MM.1S (cell line): ENCODE measurements at regions not wholly inside any gene's neighbourhood (a gene's known extent, or its start where the extent isn't known, plus 50 kb on each side); places are given as distances from the start of the nearest gene placed in this dataset.

Experiments used
- DNase-seq: peaks from one replicate; pipeline ENCODE4 v3.0.0-alpha.2; 2015
- H2AFZ ChIP-seq: fragments of 300-600 bp; sonication (generic); 2 replicates; pipeline ENCODE4 v1.6.0; 2016; ENCODE audit warnings: antibody characterized with exemption, low read length
- H3F3A ChIP-seq: fragments of 300-600 bp; sonication (generic); 2 replicates; pipeline ENCODE4 v1.6.1; 2016; ENCODE audit warnings: mild to moderate bottlenecking, antibody characterized with exemption, low read length, moderate library complexity, mixed read lengths; ENCODE audit not compliant: insufficient read depth
- H3K27ac ChIP-seq: fragments of 300-600 bp; sonication (generic); 2 replicates; pipeline ENCODE4 v1.5.1; 2016; ENCODE audit warnings: mild to moderate bottlenecking, low read length
- H3K27me3 ChIP-seq: fragments of 300-600 bp; sonication (generic); replicated peaks from 2 replicates; pipeline ENCODE4 v1.6.0; 2016; ENCODE audit warnings: low read length; ENCODE audit not compliant: insufficient read depth
- H3K36me3 ChIP-seq: fragments of 300-600 bp; sonication (generic); replicated peaks from 2 replicates; pipeline ENCODE4 v1.6.1; 2016; ENCODE audit warnings: mild to moderate bottlenecking, low read length, mixed read lengths; ENCODE audit not compliant: insufficient read depth
- H3K4me1 ChIP-seq: fragments of 300-600 bp; sonication (generic); 2 replicates; pipeline ENCODE4 v1.6.1; 2016; ENCODE audit warnings: low read length, mixed read lengths
- H3K4me2 ChIP-seq: fragments of 300-600 bp; sonication (generic); 2 replicates; pipeline ENCODE4 v1.6.0; 2016; ENCODE audit warnings: low read depth, low read length
- H3K4me3 ChIP-seq: fragments of 300-600 bp; sonication (generic); 2 replicates; pipeline ENCODE4 v1.5.1; 2016; ENCODE audit warnings: low read length, mixed read lengths
- H3K79me2 ChIP-seq: fragments of 300-600 bp; sonication (generic); 2 replicates; pipeline ENCODE4 v1.6.1; 2016; ENCODE audit warnings: mixed run types, low read length, mixed read lengths
- H3K9ac ChIP-seq: fragments of 300-600 bp; sonication (generic); 2 replicates; pipeline ENCODE4 v1.6.1; 2016; ENCODE audit warnings: low read length, mixed read lengths
- H3K9me2 ChIP-seq: fragments of 300-600 bp; sonication (generic); replicated peaks from 2 replicates; pipeline ENCODE4 v1.6.1; 2016; ENCODE audit warnings: mild to moderate bottlenecking, low read length, mixed read lengths; ENCODE audit not compliant: insufficient read depth
- H3K9me3 ChIP-seq: fragments of 300-600 bp; sonication (generic); replicated peaks from 2 replicates; pipeline ENCODE4 v1.6.1; 2016; ENCODE audit warnings: mild to moderate bottlenecking, low read length, mixed read lengths; ENCODE audit not compliant: insufficient read depth
- H4K20me1 ChIP-seq: fragments of 300-600 bp; sonication (generic); 2 replicates; pipeline ENCODE4 v1.6.1; 2016; ENCODE audit warnings: mild to moderate bottlenecking, low read length, moderate library complexity, mixed read lengths; ENCODE audit not compliant: insufficient read depth
- EZH2 ChIP-seq: fragments of 300-600 bp; sonication (generic); optimal IDR thresholded peaks from 2 replicates; pipeline ENCODE3; 2017; ENCODE audit warnings: low read depth, mild to moderate bottlenecking, antibody characterized with exemption, low read length, mixed read lengths
- EZH2phosphoT487 ChIP-seq: fragments of 300-600 bp; sonication (generic); IDR thresholded peaks from 2 replicates; pipeline ENCODE4 v1.6.1; 2018; ENCODE audit warnings: antibody characterized with exemption, low read length
- TF ChIP-seq, protein P1 (sequence below): fragments of 300-600 bp; sonication (generic); IDR thresholded peaks from 2 replicates; pipeline ENCODE4 v1.5.1; 2016; ENCODE audit warnings: antibody characterized with exemption, low read length, mixed read lengths

DNA sequence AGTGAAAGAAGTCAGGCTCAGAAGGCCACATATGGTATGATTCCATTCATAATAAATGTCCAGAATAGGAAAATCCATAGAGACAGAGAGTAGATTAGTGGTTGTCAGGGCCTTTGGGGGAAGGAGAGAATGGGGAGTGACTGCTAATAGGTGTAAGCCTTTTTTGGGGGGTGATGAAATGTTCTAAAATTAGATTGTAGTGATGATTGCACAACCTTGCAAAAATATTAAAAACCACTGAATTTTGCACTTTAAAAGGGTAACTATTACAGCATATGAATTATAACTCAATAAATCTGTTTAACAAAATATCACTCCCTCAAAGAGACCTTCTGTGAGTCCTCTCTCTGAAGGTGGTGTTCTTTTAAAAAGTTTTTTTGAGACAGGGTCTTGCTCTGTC, 72.3 kb upstream of the GRK3 start:
- no peaks in the 10 kb centered on the region for H4K20me1 ChIP-seq
- H3K36me3 ChIP-seq: no peaks in the 10 kb centered on the region
- no peak overlapping the region for H3K27ac ChIP-seq
- H3K9ac ChIP-seq: no peak overlapping the region
- no peaks in the 10 kb centered on the region for H3K27me3 ChIP-seq
- TF ChIP-seq EZH2 (no peak), EZH2phosphoT487 (no peak)
- TF ChIP-seq, protein P1, sequence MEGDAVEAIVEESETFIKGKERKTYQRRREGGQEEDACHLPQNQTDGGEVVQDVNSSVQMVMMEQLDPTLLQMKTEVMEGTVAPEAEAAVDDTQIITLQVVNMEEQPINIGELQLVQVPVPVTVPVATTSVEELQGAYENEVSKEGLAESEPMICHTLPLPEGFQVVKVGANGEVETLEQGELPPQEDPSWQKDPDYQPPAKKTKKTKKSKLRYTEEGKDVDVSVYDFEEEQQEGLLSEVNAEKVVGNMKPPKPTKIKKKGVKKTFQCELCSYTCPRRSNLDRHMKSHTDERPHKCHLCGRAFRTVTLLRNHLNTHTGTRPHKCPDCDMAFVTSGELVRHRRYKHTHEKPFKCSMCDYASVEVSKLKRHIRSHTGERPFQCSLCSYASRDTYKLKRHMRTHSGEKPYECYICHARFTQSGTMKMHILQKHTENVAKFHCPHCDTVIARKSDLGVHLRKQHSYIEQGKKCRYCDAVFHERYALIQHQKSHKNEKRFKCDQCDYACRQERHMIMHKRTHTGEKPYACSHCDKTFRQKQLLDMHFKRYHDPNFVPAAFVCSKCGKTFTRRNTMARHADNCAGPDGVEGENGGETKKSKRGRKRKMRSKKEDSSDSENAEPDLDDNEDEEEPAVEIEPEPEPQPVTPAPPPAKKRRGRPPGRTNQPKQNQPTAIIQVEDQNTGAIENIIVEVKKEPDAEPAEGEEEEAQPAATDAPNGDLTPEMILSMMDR: no peak
- H3K9me2 ChIP-seq: no peaks in the 10 kb centered on the region
- peaks cover 13% of the 10 kb centered on the region for H3K4me1 ChIP-seq
- H2AFZ ChIP-seq: no peak overlapping the region
- no peaks in the 10 kb centered on the region for H3K9me3 ChIP-seq
- H3F3A ChIP-seq: peaks cover 3% of the 10 kb centered on the region; the same call in 1 of the 2 replicates
- H3K4me3 ChIP-seq: no peak overlapping the region
- no peak overlapping the region for H3K4me2 ChIP-seq
- no peak for DNase-seq
- H3K79me2 ChIP-seq: no peaks in the 10 kb centered on the region

DNA sequence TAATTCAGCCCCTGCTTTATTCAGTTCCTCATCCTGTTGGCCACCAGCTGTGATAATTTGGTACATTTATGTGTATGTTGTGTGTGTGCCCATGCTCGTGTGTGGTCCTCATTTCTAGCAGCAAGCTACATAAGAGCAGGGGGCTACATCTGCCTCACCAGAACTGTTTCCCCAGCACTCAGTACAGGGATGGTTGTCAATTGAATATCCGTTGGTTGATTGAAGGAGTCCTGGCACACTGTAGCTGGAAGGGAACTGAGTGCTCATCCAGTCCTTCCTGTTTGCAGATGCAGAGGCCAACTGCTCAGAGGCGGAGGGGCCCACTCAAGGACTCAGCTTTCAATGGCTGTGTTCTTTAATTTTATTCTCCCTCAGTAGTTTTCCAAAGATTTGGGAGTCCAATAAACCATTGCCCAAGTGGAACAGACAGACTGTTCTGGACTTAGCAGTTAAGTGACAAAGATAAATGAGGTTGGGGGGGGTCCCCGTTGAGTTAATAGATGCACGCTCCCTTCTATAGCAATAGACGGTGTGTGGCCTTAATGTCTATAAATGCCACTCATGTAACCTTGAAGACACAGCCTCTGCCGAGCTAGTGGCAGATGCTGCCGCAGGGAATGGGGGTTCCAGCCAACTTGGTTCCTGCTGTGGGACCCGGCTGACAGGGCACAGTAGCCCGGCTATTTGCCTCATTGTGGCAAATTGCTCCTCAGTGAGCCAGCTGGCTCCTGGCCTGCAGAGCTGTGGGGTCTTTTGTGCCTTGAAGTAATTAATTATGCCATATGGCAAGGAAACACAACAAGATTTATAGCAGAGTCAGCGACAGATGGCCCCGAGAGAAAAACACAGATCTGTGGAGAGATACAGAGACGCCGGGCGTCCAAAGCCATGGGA, 71.4 kb upstream of the GRK3 start:
- DNase-seq: no peak
- TF ChIP-seq EZH2phosphoT487 (no peak), EZH2 (no peak)
- TF ChIP-seq, protein P1: no peak

DNA sequence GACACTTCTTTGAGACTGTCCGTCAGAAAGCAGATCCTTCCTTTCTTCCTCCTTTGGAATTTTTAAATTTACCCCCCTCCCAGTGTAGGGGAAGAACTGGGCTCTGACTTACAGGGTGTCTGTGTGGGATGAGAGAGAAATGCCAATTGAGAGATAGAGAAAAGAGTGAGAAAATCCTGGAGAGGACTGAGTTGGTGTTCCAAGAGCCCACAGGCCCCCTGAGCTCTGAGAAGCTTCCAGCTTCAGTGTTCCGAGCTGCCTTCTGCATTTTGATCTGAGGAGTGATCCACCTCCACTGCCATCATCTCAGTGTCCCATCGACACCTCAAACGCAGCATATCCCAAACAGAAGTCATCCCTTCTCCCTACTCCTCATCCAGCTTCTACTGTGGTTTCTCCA, 70.7 kb upstream of the GRK3 start:
- no peak overlapping the region for H3K4me3 ChIP-seq
- no peaks in the 10 kb centered on the region for H3K9me3 ChIP-seq
- no peaks in the 10 kb centered on the region for H3K79me2 ChIP-seq
- H3K27ac ChIP-seq: no peak overlapping the region
- H4K20me1 ChIP-seq: no peaks in the 10 kb centered on the region
- no peaks in the 10 kb centered on the region for H3K27me3 ChIP-seq
- H3K9ac ChIP-seq: no peak overlapping the region
- TF ChIP-seq EZH2 (no peak), EZH2phosphoT487 (no peak)
- TF ChIP-seq, protein P1: no peak
- peaks cover 3% of the 10 kb centered on the region; the same call in 1 of the 2 replicates for H3F3A ChIP-seq
- no peaks in the 10 kb centered on the region for H3K9me2 ChIP-seq
- no peak for DNase-seq
- H3K4me1 ChIP-seq: peaks cover 13% of the 10 kb centered on the region
- H2AFZ ChIP-seq: no peak overlapping the region
- no peaks in the 10 kb centered on the region for H3K36me3 ChIP-seq
- H3K4me2 ChIP-seq: no peak overlapping the region

More for the DNA sequence above, 71.4 kb upstream of the GRK3 start:
- no peak overlapping the region for H3K4me3 ChIP-seq
- H3K27ac ChIP-seq: no peak overlapping the region
- peaks cover 13% of the 10 kb centered on the region for H3K4me1 ChIP-seq
- H3F3A ChIP-seq: peaks cover 3% of the 10 kb centered on the region; the same call in 1 of the 2 replicates
- no peaks in the 10 kb centered on the region for H4K20me1 ChIP-seq
- no peaks in the 10 kb centered on the region for H3K36me3 ChIP-seq
- H3K9me3 ChIP-seq: no peaks in the 10 kb centered on the region
- H3K79me2 ChIP-seq: no peaks in the 10 kb centered on the region
- no peaks in the 10 kb centered on the region for H3K9me2 ChIP-seq
- H2AFZ ChIP-seq: no peak overlapping the region
- no peaks in the 10 kb centered on the region for H3K27me3 ChIP-seq
- no peak overlapping the region for H3K9ac ChIP-seq
- no peak overlapping the region for H3K4me2 ChIP-seq
